NCI-H510A (cell line): ENCODE measurements at regions not wholly inside any gene's neighbourhood (a gene's known extent, or its start where the extent isn't known, plus 50 kb on each side); places are given as distances from the start of the nearest gene placed in this dataset.
"Not testable (repeated sequence)": the region's sequence is repeated elsewhere in the genome, so short reads cannot be mapped to it uniquely, and the experiment has no call there.

ENCODE experiments used
- DNase-seq: peaks from one replicate; lab custom pipeline; 2025; lab: John Stamatoyannopoulos, UW

DNA sequence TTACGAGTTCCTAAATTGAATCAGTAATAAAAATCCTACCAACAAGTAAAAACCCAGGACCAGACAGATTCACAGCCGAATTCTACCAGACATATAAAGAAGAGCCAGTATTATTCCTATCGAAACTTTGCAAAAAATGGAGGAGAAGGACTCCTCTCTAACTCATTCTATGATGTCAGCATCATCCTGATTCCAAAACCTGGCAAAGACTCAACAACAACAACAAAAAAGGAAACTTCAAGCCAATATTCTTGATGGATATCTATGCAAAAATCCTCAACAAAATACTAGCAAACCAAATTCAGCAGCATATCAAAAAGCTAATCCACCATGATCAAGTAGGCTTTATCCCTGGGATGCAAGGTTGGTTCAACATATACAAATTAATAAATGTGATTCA, 84.6 kb upstream of the ADRB2 start:
- not testable (repeated sequence) for DNase-seq

DNA sequence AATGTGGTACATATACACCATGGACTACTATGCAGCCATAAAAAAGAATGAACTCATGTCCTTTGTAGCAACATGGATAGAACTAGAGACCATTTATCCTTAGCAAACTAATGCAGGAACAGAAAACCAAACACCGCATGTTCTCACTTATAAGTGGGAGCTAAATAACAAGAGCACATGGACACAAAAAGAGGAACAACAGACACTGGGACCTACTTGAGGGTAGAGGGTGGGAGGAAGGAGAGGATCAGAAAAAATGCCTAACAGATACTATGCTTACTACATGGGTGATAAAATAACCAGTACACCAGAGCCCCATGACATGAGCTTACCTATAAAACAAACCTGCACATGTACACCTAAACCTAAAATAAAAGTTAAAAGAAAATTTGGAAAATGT, 82.0 kb upstream of the ADRB2 start:
- DNase-seq: not testable (repeated sequence)

DNA sequence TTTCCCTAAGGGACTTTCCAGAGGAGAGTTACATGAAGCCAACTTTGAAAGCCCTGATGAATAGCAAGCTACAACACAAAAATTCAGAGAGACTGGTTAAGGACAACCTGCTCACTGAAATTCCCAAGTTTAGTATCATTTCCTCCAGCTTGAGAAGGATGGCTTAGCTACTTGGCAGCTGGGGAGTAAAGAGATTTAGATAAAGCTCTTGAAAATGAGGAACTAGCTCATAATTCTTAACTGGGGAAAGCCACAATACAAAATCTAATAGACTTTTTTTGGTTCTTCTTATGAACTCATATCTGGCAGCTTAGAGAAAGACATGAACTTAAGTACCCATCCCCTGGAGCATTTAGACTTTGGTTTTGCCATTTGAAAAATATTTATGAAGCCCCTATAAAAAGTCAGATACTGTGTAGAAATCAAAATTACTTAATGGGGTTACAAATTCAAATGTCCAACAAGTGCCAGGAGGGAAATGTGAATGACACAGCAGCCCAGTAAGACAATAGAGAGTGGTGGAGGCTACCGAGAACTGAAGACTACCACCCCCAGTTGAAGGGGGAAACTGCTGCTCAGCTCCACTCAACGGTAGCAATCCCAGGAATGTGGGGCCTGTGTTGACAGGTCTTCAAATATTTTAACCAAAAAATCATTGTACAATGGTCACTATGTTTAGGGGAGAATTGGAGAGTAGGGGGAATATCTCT, 79.4 kb upstream of the ADRB2 start:
- no peak for DNase-seq

DNA sequence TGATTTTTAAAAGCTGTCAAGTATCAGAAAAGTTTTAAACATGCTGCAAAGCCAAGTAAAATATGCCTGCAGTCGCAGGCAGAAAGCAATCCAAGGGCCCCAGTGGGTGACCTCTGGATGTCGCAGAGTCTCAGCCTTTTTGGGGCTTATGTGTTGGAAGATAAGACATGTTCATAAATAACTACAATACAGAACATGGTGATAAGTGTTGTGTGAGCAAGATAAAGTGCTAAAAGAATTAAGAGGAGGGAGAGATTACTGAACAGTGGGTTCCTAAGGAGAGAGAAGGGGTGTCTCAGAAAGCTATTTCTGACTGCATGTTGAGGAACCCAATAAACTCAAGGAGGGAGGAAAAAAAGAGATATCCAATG, 78.9 kb upstream of the ADRB2 start:
- no peak for DNase-seq

DNA sequence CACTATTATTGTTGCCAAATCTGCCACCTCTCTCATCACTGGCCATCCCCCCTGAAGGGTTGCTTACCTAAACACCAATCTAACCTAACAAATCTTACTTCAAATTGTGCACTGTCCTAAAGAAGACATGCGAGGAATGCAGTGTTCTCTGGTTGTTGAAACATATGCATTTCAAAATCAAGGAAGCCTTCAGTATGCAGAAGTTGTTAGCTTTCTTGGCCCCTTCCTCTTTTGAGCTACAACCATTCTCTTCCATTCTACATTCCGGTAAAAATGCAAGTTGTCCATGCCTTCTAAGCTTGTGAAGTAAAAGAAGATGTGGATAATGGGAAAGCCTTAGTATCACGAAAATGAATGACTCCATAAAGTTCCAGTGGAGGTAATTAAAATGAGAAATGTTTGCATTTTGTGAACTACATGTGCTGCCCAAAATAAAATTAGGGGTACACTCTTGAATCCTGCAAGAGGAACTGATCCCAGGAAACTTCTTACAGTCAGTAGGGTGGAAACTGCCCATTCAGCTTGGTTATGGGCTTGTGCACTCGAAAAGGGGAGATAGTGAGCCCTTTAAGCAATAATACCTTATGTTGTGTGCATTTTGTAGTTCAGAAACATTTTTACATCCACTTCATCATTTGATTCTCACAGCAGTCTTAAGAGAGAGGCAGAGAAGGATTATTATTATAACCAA, 77.6 kb upstream of the ADRB2 start:
- DNase-seq: no peak

DNA sequence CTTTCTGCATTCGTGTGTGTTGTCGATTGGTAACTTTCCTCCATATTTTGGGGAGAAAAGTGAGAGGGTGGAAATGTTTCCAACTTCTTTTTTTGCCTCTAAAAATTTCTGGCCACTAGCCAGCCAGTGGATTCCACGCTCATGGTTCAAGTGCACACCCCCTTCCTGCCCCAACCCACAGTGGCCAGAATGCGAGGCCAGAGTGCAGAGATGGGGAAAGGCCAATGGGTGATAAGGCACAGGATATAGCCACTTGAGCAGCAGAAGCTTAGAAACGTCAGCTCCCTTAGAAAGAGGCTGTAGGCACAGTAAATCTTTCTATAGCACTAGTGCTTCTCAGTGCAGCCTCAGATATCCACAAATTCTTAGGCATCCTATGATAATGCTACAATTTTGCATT, 75.8 kb upstream of the ADRB2 start:
- no peak for DNase-seq

DNA sequence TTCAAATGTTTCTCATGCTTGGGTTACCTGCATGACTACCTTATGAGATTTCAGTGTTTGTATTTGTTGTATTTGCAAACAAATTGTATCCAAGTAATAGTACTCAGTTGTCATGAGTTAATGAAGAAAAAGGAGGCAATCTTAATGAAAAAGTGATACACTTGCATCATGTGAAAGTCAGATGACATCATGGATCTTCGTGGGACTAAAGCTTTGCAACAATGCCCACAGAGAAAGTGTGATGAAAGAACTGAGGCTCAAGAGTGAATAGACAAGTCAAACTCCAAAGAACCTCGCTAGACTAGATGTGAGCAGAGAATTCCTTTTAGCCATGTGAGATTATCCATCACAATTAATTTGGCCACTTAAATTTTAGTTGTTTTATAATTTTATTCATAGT, 75.4 kb upstream of the ADRB2 start:
- no peak for DNase-seq

DNA sequence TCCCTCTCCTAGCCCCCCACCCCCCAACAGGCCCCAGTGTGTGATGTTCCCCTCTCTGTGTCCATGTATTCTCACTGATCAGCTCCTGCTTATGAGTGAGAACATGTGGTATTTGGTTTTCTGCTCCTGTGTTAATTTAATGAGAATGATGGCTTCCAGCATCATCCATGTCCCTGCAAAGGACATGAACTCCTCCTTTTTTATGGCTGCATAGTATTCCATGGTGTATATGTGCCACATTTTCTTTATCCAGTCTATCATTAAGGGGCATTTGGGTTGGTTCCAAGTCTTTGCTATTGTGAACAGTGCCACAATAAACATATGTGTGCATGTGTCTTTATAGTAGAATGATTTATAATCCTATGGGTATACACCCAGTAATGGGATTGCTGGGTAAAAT, 74.0 kb upstream of the ADRB2 start:
- DNase-seq: not testable (repeated sequence)

DNA sequence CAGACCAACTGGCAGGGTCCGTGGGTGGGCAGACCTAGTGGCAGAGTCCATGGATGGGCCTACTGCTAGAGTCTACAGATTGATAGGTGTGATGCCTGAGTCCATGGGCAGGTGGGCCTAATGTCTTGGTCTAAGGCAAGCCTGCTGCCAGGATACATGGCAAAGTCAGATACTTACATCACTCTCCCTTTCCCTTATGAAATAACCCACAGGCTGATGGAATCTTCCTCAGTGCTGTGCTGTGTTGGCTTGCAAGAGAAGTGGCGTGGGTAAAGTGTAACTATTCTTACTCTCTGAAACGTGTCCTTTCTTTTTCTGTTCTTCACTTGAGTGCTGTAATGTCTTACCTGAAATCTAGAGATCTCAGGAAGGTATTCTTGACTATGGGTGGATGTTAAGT, 67.3 kb upstream of the ADRB2 start:
- no peak for DNase-seq

DNA sequence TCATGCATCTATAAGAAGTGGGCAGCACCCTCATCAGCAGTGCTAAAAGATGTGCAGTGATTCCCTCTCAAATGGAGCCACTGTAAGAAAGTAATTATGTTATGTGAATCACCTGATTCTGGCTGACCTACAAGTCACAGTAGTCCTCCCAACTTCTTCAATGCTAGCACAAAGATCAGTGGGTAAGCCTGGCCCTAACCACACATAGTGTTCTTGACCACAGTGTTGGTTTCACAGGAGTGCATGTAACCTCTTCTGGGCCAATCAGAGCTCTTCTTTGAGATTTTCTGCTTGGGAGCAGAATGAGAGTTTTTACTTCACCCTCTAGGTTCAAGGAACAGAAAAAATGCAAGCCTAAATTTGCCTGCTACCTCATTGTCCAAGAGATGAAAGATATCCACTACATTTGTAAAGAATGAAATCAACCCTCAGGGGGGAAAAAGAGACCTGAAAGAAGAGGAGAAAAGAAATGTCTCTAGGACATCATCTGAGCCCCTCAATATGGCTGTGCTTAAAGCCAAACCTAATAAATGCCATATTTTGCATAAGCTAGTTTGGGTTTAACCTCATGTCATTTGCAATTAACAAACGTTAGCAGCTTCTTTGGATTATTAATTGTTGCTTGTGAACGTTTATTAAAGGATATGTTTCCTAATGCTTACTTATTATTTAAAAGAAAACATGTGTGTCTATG, 65.3 kb upstream of the ADRB2 start:
- DNase-seq: no peak

DNA sequence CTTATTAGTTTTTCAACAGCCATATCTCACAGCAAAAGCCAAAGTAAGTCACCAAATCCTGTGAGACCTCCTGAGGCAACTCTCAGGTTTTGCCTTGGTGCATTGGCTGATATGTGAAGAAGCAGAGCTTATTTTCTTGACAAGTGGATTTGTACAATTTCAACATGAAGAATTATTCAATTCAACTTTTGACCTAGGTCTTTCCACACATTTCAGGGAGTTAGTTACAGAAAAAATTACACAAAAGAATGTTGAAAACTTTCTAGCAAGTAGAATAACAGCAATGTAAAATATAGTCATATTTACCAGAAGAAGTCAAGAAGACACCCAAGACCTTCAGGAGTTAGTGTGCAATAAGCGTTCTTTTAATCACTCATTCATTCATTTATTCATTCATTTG, 62.4 kb upstream of the ADRB2 start:
- DNase-seq: no peak

DNA sequence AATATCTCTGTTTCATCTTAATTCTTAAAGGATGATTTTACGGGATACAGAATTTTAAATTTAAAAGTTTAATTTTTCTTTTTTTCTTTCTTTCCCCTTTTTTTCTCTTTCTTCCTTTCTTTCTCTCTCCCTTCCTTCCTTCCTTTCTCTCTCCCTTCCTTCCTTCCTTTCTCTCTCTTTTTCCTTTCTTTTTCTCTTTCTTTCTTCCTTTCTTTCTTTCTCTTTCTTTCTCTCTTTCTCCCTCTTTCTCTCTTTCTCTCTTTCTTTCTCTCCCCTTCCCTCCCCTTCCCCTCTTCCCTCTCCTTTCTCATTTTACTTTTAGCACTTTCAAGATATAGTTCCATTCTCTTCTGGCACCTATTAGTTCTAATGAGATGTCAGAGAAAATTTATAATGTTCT, 61.4 kb upstream of the ADRB2 start:
- no peak for DNase-seq

DNA sequence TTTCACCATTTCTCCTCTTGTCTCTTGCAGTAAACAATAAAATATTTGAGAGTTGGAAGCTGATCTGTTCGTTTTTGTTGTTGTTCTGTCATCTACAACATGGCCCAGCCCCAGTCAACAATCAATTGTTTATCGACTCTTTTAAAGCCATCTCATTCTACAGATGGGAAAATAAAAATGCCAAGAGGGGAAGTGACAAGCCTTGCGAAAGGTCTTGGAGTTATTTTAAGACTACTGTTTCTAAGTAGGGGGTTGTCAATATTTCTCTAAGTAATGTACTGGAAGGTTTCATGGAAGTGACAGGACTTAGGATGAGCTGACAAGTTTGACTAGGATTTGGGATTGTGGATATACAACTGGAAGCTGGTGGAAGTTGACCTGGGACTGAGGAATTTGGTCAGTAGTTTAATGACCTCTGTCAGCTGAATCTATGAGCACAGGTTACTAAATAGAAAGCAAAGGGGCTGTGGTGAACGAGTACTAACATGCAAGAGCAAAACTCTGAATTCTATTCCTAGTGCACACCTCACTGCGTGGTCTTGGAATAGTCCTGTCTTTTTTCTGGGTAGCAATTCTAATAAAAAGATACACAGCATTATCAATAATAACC, 57.5 kb upstream of the ADRB2 start:
- no peak for DNase-seq

DNA sequence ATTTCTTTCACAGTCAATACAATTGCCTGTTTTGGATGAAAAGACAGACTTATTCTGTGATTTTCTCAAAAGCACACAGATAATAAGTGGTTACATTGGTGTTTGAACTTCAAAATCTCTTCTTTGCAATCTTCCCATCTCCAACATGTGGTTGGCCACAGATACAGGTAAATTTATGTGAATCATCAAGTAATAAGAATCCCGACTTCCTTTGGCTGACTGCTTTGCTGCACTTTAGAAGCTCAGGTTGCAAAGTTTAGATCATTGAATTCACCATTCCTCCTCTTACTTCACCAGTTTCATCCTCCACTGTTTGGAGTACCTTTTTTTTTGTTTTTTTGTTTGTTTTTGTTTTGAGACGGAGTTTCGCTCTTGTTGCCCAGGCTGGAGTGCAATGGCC, 56.5 kb upstream of the ADRB2 start:
- no peak for DNase-seq

DNA sequence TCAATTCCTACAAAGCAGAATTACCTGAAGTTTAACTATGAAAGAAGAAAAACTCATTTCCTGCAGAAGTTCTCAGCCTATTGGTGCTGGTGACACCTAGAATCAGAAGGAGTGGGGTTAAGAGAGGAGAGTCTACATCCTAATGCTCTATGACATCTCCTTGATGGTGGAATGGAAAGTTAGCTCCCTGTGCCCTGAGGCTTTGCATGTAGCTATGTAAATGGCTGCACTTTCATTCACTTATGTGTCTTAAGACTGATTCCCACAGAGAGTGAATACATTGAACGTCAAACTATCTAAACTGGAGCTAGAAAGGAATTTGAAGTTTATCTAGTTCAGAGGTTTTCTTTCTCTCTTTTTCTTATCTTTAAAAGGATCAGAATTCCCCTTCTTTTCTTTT, 52.1 kb upstream of the ADRB2 start:
- no peak for DNase-seq

DNA sequence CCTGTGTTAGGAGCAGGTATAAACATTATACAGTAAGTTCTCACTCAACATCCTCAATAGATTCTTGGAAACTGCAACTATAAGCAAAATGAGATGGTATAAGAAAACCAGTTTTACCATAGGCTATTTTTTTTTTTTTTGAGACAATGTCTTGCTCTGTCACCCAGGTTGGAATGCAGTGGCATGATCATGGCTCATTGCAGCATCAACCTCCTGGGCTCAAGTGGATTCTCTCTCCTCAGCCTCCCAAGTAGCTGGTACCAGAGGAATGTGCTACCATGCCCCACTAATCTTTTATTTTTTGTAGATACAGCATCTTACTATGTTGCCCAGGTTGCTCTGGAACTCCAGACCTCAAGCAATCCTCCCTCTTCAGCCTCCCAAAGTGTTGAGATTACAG, 50.1 kb upstream of the ADRB2 start:
- DNase-seq: no peak
